IMR-90 (cell line): ENCODE measurements at regions not wholly inside any gene's neighbourhood (a gene's known extent, or its start where the extent isn't known, plus 50 kb on each side); places are given as distances from the start of the nearest gene placed in this dataset.

Source experiments
- ATAC-seq: fragments of 200-7000 bp; cut with Tn5 transposase; 2 replicates; pipeline ENCODE4 v1.9.1; 2020; ENCODE audit warnings: low read depth, mild to moderate bottlenecking, moderate library complexity
- BruUV-seq: library from RNA; stranded (reverse); fragments of 400-500 nt; replicated peaks from 2 replicates; lab custom pipeline; 2021; lab: Mats Ljungman, UMichigan
- CTCF ChIA-PET: fragments of 300-600 bp; formaldehyde crosslinking; extraction: SDS; loops from one replicate; lab custom pipeline; 2021; ENCODE audit warnings: antibody characterized with exemption; lab: Yijun Ruan, JAX
- POLR2A ChIA-PET: fragments of 300-600 bp; sonication (Branson Sonifier 250); formaldehyde crosslinking; loops from one replicate; lab custom pipeline; 2022; ENCODE audit warnings: antibody characterized with exemption; ENCODE audit not compliant: unreplicated experiment; lab: Charles Lee
- DNase-seq: peaks from one replicate; pipeline ENCODE4 v3.0.0; 2013
- H2AFZ ChIP-seq: replicated peaks from 2 replicates; pipeline ENCODE3; 2013; ENCODE audit warnings: low read length, mild to moderate bottlenecking; ENCODE audit not compliant: poor library complexity
- H2AK5ac ChIP-seq: 2 replicates; pipeline ENCODE4 v1.6.1; 2013; ENCODE audit warnings: low read depth, low read length, inconsistent platforms
- H2AK9ac ChIP-seq: replicated peaks from 2 replicates; pipeline ENCODE3; 2013; ENCODE audit warnings: mild to moderate bottlenecking, low read depth, low read length, moderate library complexity; ENCODE audit not compliant: poor library complexity
- H2BK120ac ChIP-seq: 2 replicates; pipeline ENCODE4 v1.6.1; 2013; ENCODE audit warnings: low read depth, low read length, inconsistent platforms
- H2BK15ac ChIP-seq: 3 replicates; pipeline ENCODE4 v1.6.1; 2013; ENCODE audit warnings: low read depth, low read length, inconsistent platforms
- H2BK20ac ChIP-seq: 2 replicates; pipeline ENCODE4 v1.6.1; 2013; ENCODE audit warnings: low read depth, mild to moderate bottlenecking, inconsistent platforms, low read length, moderate library complexity
- H2BK5ac ChIP-seq: 2 replicates; pipeline ENCODE4 v1.6.1; 2013; ENCODE audit warnings: mild to moderate bottlenecking, low read depth, low read length, inconsistent platforms; ENCODE audit not compliant: poor library complexity, severe bottlenecking
- H3K14ac ChIP-seq: replicated peaks from 2 replicates; pipeline ENCODE4 v1.6.1; 2013; ENCODE audit warnings: low read depth, low read length, inconsistent platforms
- H3K18ac ChIP-seq: 2 replicates; pipeline ENCODE4 v1.6.1; 2013; ENCODE audit warnings: low read depth, low read length, control low read depth
- H3K23ac ChIP-seq: 2 replicates; pipeline ENCODE4 v1.6.1; 2013; ENCODE audit warnings: low read depth, low read length, inconsistent platforms
- H3K27ac ChIP-seq: 2 replicates; pipeline ENCODE4 v1.5.1; 2013; ENCODE audit warnings: mild to moderate bottlenecking, control low read depth, low read length; ENCODE audit not compliant: insufficient read depth
- H3K27me3 ChIP-seq: 2 replicates; pipeline ENCODE4 v1.6.1; 2013; ENCODE audit warnings: low read length; ENCODE audit not compliant: control insufficient read depth, insufficient read depth
- H3K36me3 ChIP-seq: 2 replicates; pipeline ENCODE4 v1.6.1; 2013; ENCODE audit warnings: low read length, mixed read lengths; ENCODE audit not compliant: control insufficient read depth, insufficient read depth
- H3K4ac ChIP-seq: 2 replicates; pipeline ENCODE4 v1.6.1; 2013; ENCODE audit warnings: low read depth, low read length, inconsistent platforms
- H3K4me1 ChIP-seq: 2 replicates; pipeline ENCODE4 v1.6.1; 2013; ENCODE audit warnings: low read length, mixed read lengths; ENCODE audit not compliant: control insufficient read depth, insufficient read depth
- H3K4me2 ChIP-seq: 2 replicates; pipeline ENCODE4 v1.6.1; 2013; ENCODE audit warnings: low read depth, mild to moderate bottlenecking, control low read depth, low read length, moderate library complexity
- H3K4me3 ChIP-seq: 2 replicates; pipeline ENCODE4 v1.5.1; 2013; ENCODE audit warnings: low read depth, mild to moderate bottlenecking, control low read depth, low read length, moderate library complexity; ENCODE audit not compliant: insufficient read depth
- H3K56ac ChIP-seq: 2 replicates; pipeline ENCODE4 v1.6.1; 2013; ENCODE audit warnings: low read length, inconsistent platforms; ENCODE audit not compliant: insufficient read depth; ENCODE audit errors: extremely low read depth
- H3K79me1 ChIP-seq, 2 experiments: 2 replicates each; pipeline ENCODE4 v1.6.1; 2013; ENCODE audit warnings: low read length in 2 of 2, inconsistent platforms in 1 of 2, low read depth in 1 of 2
- H3K9ac ChIP-seq: 2 replicates; pipeline ENCODE4 v1.6.1; 2013; ENCODE audit warnings: low read depth, low read length, control low read depth
- H3K9me1 ChIP-seq: 2 replicates; pipeline ENCODE4 v1.6.1; 2013; ENCODE audit warnings: low read length, inconsistent platforms; ENCODE audit not compliant: insufficient read depth
- H3K9me3 ChIP-seq: 2 replicates; pipeline ENCODE4 v1.6.1; 2013; ENCODE audit warnings: low read length; ENCODE audit not compliant: control insufficient read depth, insufficient read depth
- H4K20me1 ChIP-seq: 2 replicates; pipeline ENCODE4 v1.6.1; 2013; ENCODE audit warnings: low read length, inconsistent platforms; ENCODE audit not compliant: insufficient read depth
- H4K5ac ChIP-seq: 2 replicates; pipeline ENCODE4 v1.6.1; 2013; ENCODE audit warnings: mild to moderate bottlenecking, low read depth, low read length, control low read depth
- H4K8ac ChIP-seq, 2 experiments: 2 replicates each; pipeline ENCODE4 v1.6.1; 2013; ENCODE audit warnings: low read depth in 2 of 2, low read length in 2 of 2, control low read depth in 1 of 2, inconsistent platforms in 1 of 2
- H4K91ac ChIP-seq: 2 replicates; pipeline ENCODE4 v1.6.1; 2013; ENCODE audit warnings: low read depth, low read length, inconsistent platforms; ENCODE audit not compliant: insufficient read depth
- CHD1 ChIP-seq: IDR thresholded peaks from 2 replicates; pipeline ENCODE4 v1.6.1; 2012; ENCODE audit warnings: low read depth, low read length, improper control_type of control experiment
- MAFK ChIP-seq: IDR thresholded peaks from 2 replicates; pipeline ENCODE4 v1.6.1; 2012; ENCODE audit warnings: low read depth, low read length, improper control_type of control experiment
- MAZ ChIP-seq: IDR thresholded peaks from 2 replicates; pipeline ENCODE4 v1.6.1; 2012; ENCODE audit warnings: low read depth, mild to moderate bottlenecking, low read length, improper control_type of control experiment, moderate library complexity, borderline replicate concordance
- MXI1 ChIP-seq: IDR thresholded peaks from 2 replicates; pipeline ENCODE4 v1.6.1; 2012; ENCODE audit warnings: low read depth, mild to moderate bottlenecking, low read length, moderate library complexity, borderline replicate concordance
- NFE2L2 ChIP-seq: fragments of 150-350 bp; IDR thresholded peaks from 2 replicates; pipeline ENCODE4 v1.6.1; 2016; ENCODE audit warnings: low read depth, mild to moderate bottlenecking, low read length
- POLR2A ChIP-seq: IDR thresholded peaks from 2 replicates; pipeline ENCODE4 v1.6.1; 2012; ENCODE audit warnings: mild to moderate bottlenecking, low read depth, low read length
- RCOR1 ChIP-seq: IDR thresholded peaks from 2 replicates; pipeline ENCODE4 v1.6.1; 2012; ENCODE audit warnings: mild to moderate bottlenecking, low read length, improper control_type of control experiment; ENCODE audit not compliant: insufficient replicate concordance
- SMC3 ChIP-seq: fragments of 150-350 bp; IDR thresholded peaks from 2 replicates; pipeline ENCODE4 v1.6.1; 2016; ENCODE audit warnings: low read depth, mild to moderate bottlenecking, antibody characterized with exemption, low read length, moderate library complexity
- USF2 ChIP-seq: fragments of 150-350 bp; IDR thresholded peaks from 2 replicates; pipeline ENCODE4 v1.6.1; 2017; ENCODE audit warnings: mild to moderate bottlenecking, antibody characterized with exemption, low read length, low read depth
- WGBS, 2 experiments: methylation state at CpG; one replicate each; pipeline versions ENCODE4 v1.1.5 to v1.1.7; 2013; ENCODE audit warnings: missing lambda C conversion rate in 2 of 2; ENCODE audit not compliant: insufficient read length in 1 of 2; ENCODE audit errors: extremely low coverage in 2 of 2; 5-methylcytosine and 5-hydroxymethylcytosine counted together
- dilution Hi-C: fragments of 300-500 bp; cut with HindIII; formaldehyde crosslinking; loops from one replicate; pipeline ENCODE4 v1.14.3; 2018; ENCODE audit warnings: low sequenced_read_pairs; ENCODE audit not compliant: unreplicated experiment
- in situ Hi-C: fragments of 300-500 bp; cut with MboI; formaldehyde crosslinking; loops from 3 replicates; pipeline ENCODE4 v1.14.3; 2019; ENCODE audit warnings: low sequenced_read_pairs, inconsistent platforms, mixed read lengths
- intact Hi-C: fragments of 100-400 bp; cut with micrococcal nuclease; formaldehyde crosslinking; loops from 2 replicates; pipeline ENCODE4 v1.10.0; 2022

DNA sequence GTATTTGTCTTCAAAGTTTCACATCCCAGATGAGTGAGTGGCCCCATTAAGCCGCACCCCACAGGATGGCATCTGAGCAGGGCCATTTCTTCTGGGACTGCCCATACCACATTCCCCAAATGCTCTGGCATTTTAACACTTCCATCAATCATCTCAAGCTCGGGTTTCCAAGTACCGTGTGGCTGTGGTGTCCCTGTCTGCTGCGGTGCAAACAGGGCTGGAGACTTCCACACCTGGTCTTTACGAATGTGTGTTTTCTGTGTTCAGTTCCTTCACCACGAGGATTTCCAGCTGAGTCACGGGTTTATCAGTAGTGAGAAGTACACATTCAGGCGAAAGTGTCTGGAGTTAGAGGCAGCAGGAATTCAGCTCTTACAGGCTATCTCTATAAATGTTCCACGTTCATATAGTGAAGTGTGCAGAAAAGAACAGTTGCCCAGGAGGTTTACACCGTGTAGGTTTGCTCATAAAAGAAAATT, 195.2 kb downstream of the RHOU start:
- ATAC-seq (no peak), DNase-seq (no peak)
- Histone ChIP-seq H2AK9ac (no peak overlapping the region), H3K23ac (no peak overlapping the region), H2BK15ac (no peak overlapping the region), H3K4me2 (no peak overlapping the region), H3K14ac (no peak overlapping the region), H4K5ac (no peak overlapping the region), H3K27ac (no peak overlapping the region), H3K4me3 (no peak overlapping the region), H3K9me1 (no peaks in the 10 kb centered on the region), H2BK5ac (no peak overlapping the region), H3K9ac (no peak overlapping the region), H2AK5ac (no peak overlapping the region), H2BK20ac (no peak overlapping the region), H3K56ac (no peak overlapping the region), H3K4ac (no peak overlapping the region), H2AFZ (no peak overlapping the region), H3K9me3 (no peaks in the 10 kb centered on the region), H3K27me3 (peaks cover 13% of the 10 kb centered on the region; the same call in 1 of the 2 replicates), H3K36me3 (no peaks in the 10 kb centered on the region), H4K8ac (no peak overlapping the region), H3K18ac (no peak overlapping the region), H3K79me1 (no peaks in the 10 kb centered on the region), H4K20me1 (no peaks in the 10 kb centered on the region), H3K4me1 (peaks cover 7% of the 10 kb centered on the region; the same call in 1 of the 2 replicates), H4K91ac (no peak overlapping the region), H2BK120ac (no peak overlapping the region)
- no TSS peak for BruUV-seq
- ChIA-PET POLR2A (no interaction called here), CTCF (no interaction called here)
- TF ChIP-seq MAZ (no peak), MXI1 (no peak), RCOR1 (no peak), MAFK (no peak), NFE2L2 (0 out of 2 replicates have a peak, but pooled peaks have one; percentile 22), POLR2A (no peak), CHD1 (no peak), SMC3 (no peak), USF2 (no peak)
- dilution Hi-C loops: no loop called here
- in situ Hi-C loops: no loop called here
- intact Hi-C loops: no loop called here
- 93% methylated on average over 2 of the region's 10 CpGs; no CpG with 5 or more reads in 1 of the 2 experiments for WGBS, 2 experiments
